Gastrocnemius medialis (tissue), 4 donors: ENCODE measurements at regions not wholly inside any gene's neighbourhood (a gene's known extent, or its start where the extent isn't known, plus 50 kb on each side); places are given as distances from the start of the nearest gene placed in this dataset.

Experiments used
- POLR2A ChIP-seq, 2 donors: fragments of 450-650 bp; IDR thresholded peaks; one replicate each; pipeline ENCODE4 v1.6.1; 2017; ENCODE audit warnings: antibody characterized with exemption in 2 of 2, mild to moderate bottlenecking in 2 of 2, moderate library complexity in 2 of 2
- TF ChIP-seq, protein P1 (sequence below), 5 experiments: fragments of 450-650 bp in 3 of 5; fragments of 200-600 bp in 2 of 5; sonication (generic) in 2 of 5; IDR thresholded peaks in 4 of 5; conservative IDR thresholded peaks in 1 of 5; 1 replicate in 4 of 5; 2 replicates in 1 of 5; pipeline ENCODE4 v1.5.1; 2016 to 2019; ENCODE audit warnings: antibody characterized with exemption in 5 of 5, mild to moderate bottlenecking in 3 of 5, moderate library complexity in 3 of 5

- no peak for TF ChIP-seq POLR2A (IDR thresholded peaks at IDR 0.05)
- TF ChIP-seq, protein P1, sequence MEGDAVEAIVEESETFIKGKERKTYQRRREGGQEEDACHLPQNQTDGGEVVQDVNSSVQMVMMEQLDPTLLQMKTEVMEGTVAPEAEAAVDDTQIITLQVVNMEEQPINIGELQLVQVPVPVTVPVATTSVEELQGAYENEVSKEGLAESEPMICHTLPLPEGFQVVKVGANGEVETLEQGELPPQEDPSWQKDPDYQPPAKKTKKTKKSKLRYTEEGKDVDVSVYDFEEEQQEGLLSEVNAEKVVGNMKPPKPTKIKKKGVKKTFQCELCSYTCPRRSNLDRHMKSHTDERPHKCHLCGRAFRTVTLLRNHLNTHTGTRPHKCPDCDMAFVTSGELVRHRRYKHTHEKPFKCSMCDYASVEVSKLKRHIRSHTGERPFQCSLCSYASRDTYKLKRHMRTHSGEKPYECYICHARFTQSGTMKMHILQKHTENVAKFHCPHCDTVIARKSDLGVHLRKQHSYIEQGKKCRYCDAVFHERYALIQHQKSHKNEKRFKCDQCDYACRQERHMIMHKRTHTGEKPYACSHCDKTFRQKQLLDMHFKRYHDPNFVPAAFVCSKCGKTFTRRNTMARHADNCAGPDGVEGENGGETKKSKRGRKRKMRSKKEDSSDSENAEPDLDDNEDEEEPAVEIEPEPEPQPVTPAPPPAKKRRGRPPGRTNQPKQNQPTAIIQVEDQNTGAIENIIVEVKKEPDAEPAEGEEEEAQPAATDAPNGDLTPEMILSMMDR (IDR thresholded peaks at IDR 0.05 in 4 of 5, conservative IDR thresholded peaks at IDR 0.05 in 1 of 5), result no peak
Observed at GRCh38 chr14:26121181-26121580, 476.7 kb downstream of the NOVA1 start.
